ENCODE measurements at regions not wholly inside any gene's neighbourhood (a gene's known extent, or its start where the extent isn't known, plus 50 kb on each side); places are given as distances from the start of the nearest gene placed in this dataset.

DNA sequence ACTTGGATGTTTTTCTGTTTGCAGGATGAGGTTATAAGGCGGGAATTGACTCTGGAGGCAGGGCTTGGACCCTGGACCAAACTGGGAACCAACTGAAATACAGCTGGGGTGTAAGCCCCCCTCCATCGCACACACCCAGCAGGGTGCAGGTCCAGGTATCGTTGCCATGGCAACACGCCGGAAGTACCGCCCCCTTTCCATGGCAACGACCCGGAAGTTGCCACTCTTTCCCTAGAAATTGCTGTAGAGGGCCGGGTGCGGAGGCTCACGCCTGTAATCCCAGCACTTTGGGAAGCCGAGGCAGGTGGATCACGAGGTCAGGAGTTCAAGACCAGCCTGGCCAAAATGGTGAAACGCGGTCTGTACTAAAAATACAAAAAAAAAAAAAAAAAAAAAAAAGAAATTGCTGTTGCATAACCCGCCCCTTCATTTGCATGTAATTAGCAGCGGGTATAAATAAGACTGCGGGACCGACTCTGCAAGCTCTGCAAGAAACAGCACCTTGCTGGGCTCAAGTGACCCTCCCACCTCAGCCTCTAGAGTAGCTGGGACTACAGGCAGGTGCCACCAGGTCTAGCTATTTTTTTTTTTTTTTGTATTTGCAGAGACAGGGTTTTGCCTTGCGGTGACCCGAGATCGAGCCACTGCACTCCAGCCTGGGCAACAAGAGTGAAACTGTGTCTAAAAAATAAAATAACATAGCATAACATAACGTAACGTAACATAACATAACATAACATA is 139.6 kb downstream of the CRLF2 start:
- CTCF ChIA-PET (ENCODE audit: partially characterized antibody), result no interaction called here
- POLR2A ChIA-PET (ENCODE audit: partially characterized antibody), result no interaction called here
- TF ChIP-seq CEBPB (IDR thresholded peaks at IDR 0.05; ENCODE audit: low read depth, low read length), result peak; percentile 39; the same call in 1 of the 2 replicates
- TF ChIP-seq NRF1 (IDR thresholded peaks at IDR 0.05; ENCODE audit: low read depth, low read length), result no peak
- peak; percentile 71; the same call in 1 of the 2 replicates for TF ChIP-seq TBP (IDR thresholded peaks at IDR 0.05; ENCODE audit: low read depth, low read length)
- TF ChIP-seq SP2 (IDR thresholded peaks at IDR 0.05; ENCODE audit: low read length), result peak; percentile 41
- TF ChIP-seq HDAC6 (IDR thresholded peaks at IDR 0.05; ENCODE audit: low read depth, low read length), result no peak
- no peak for TF ChIP-seq RXRA (IDR thresholded peaks at IDR 0.05; ENCODE audit: insufficient read depth, low read depth, low read length)
- no peak for TF ChIP-seq SP4 (IDR thresholded peaks at IDR 0.05; ENCODE audit: low read length)
- TF ChIP-seq ASH2L (IDR thresholded peaks at IDR 0.05; ENCODE audit: low read length), result no peak
- peak; percentile 90; the same call in 1 of the 2 replicates for TF ChIP-seq GABPA (IDR thresholded peaks at IDR 0.05; ENCODE audit: borderline replicate concordance, insufficient read depth, low read length)
- TF ChIP-seq CTBP2 (IDR thresholded peaks at IDR 0.05; ENCODE audit: borderline replicate concordance, insufficient read depth, insufficient read length, low read length), result no peak
- 0 out of 2 replicates have a peak, but pooled peaks have one; percentile 28 for TF ChIP-seq SP1 (IDR thresholded peaks at IDR 0.05; ENCODE audit: low read depth, low read length)
- TF ChIP-seq NANOG (IDR thresholded peaks at IDR 0.05; ENCODE audit: insufficient read depth, low read depth, low read length, poor library complexity, severe bottlenecking), result no peak
- no peak for TF ChIP-seq HDAC2 (IDR thresholded peaks at IDR 0.05; ENCODE audit: borderline replicate concordance in 1 of 2, low read depth in 2 of 2, low read length in 2 of 2)
- Histone ChIP-seq H3K27ac (ENCODE audit: low read depth, low read length) (no peak overlapping the region), H3K4me3 (ENCODE audit: extremely low read depth in 1 of 4, insufficient read depth in 2 of 4, low read depth in 3 of 4, low read length in 4 of 4) (peak overlapping the region in 2 of 4 experiments; percentile 13 to 35; a peak in 2 of 8 replicates), H4K20me1 (replicated peaks in 1 of 2; ENCODE audit: control insufficient read depth in 1 of 2, insufficient read depth in 2 of 2, low read length in 2 of 2) (no peaks in the 10 kb centered on the region), H3K9me3 (ENCODE audit: insufficient read depth in 2 of 2, low read depth in 1 of 2, low read length in 1 of 2) (peaks cover 0 to 8% of the 10 kb centered on the region in 2 experiments; a peak in 1 of 4 replicates), H3K27me3 (replicated peaks in 1 of 4; ENCODE audit: control insufficient read depth in 3 of 4, extremely low read depth in 1 of 4, insufficient read depth in 3 of 4, low read length in 3 of 4) (no peaks in the 10 kb centered on the region), H4K91ac (replicated peaks; ENCODE audit: insufficient read length, low read length) (no peak overlapping the region), H2BK5ac (ENCODE audit: low read depth, low read length) (no peak overlapping the region), H3K23me2 (ENCODE audit: low read depth, low read length) (no peaks in the 10 kb centered on the region), H3K4me1 (replicated peaks in 1 of 4; ENCODE audit: control insufficient read depth in 3 of 4, insufficient read depth in 4 of 4, low read length in 3 of 4) (no peaks in the 10 kb centered on the region), H2BK20ac (ENCODE audit: low read length) (no peak overlapping the region), H2BK12ac (ENCODE audit: low read depth, low read length) (no peak overlapping the region), H2BK15ac (ENCODE audit: low read length) (no peak overlapping the region), H3K4me2 (ENCODE audit: insufficient read depth in 1 of 2, low read depth in 2 of 2, low read length in 2 of 2) (peak overlapping the region in 1 of 2 experiments; percentile 28; a peak in 1 of 4 replicates), H3K23ac (ENCODE audit: insufficient read length) (no peak overlapping the region), H3K79me1 (ENCODE audit: low read depth, low read length) (no peaks in the 10 kb centered on the region), H3K14ac (ENCODE audit: insufficient read length) (no peak overlapping the region), H3K79me2 (ENCODE audit: control insufficient read depth in 1 of 2, insufficient read depth in 2 of 2, low read length in 2 of 2) (no peaks in the 10 kb centered on the region), H4K5ac (ENCODE audit: insufficient read length, low read depth, low read length) (no peak overlapping the region), H3K9ac (replicated peaks in 1 of 4; ENCODE audit: extremely low read depth in 1 of 4, low read depth in 3 of 4, low read length in 3 of 4) (no peak overlapping the region), H3K4ac (replicated peaks; ENCODE audit: insufficient read length, low read depth, low read length) (no peak overlapping the region), H2AK5ac (ENCODE audit: low read depth, low read length) (no peak overlapping the region), H3K18ac (ENCODE audit: extremely low read depth, low read length) (no peak overlapping the region), H3K36me3 (ENCODE audit: control insufficient read depth in 2 of 4, insufficient read depth in 4 of 4, low read length in 3 of 4) (no peaks in the 10 kb centered on the region), H2BK120ac (replicated peaks; ENCODE audit: low read depth, low read length) (no peak overlapping the region), H2AFZ (ENCODE audit: low read length) (no peak overlapping the region), H3K56ac (replicated peaks; ENCODE audit: insufficient read length, low read depth, low read length) (no peak overlapping the region), H4K8ac (ENCODE audit: extremely low read depth, insufficient read depth, low read length) (no peak overlapping the region)
- WGBS, 2 experiments (ENCODE audit: extremely low coverage in 1 of 2, insufficient coverage in 1 of 2, insufficient read length in 1 of 2, insufficient replicate concordance in 2 of 2, low coverage in 1 of 2, low lambda C conversion rate in 2 of 2, missing lambda C conversion rate in 1 of 2), result 57% methylated on average over 23 of the region's 24 CpGs; no CpG with 5 or more reads in 1 of the 2 experiments
- peak; percentile 15 to 87 for DNase-seq (ENCODE audit: low read depth in 1 of 2, low spot score in 2 of 2)
- FAIRE-seq, result peak; percentile 55

Data from H1 (cell line).